PC-9 (cell line): ENCODE measurements at regions not wholly inside any gene's neighbourhood (a gene's known extent, or its start where the extent isn't known, plus 50 kb on each side); places are given as distances from the start of the nearest gene placed in this dataset.
"Not testable (repeated sequence)": the region's sequence is repeated elsewhere in the genome, so short reads cannot be mapped to it uniquely, and the experiment has no call there.

Experiments
- BruUV-seq: library from RNA; stranded (reverse); fragments of 400-500 nt; replicated peaks from 2 replicates; lab custom pipeline; 2021; lab: Mats Ljungman, UMichigan
- CTCF ChIA-PET: fragments of 300-600 bp; sonication (Branson Sonifier 250); formaldehyde crosslinking; loops from one replicate; lab custom pipeline; 2022; ENCODE audit warnings: antibody characterized with exemption; lab: Charles Lee
- POLR2A ChIA-PET: fragments of 300-600 bp; sonication (Branson Sonifier 250); formaldehyde crosslinking; loops from one replicate; lab custom pipeline; 2022; ENCODE audit warnings: antibody characterized with exemption; ENCODE audit not compliant: unreplicated experiment; lab: Charles Lee
- DNase-seq, 2 experiments: peaks; one replicate each; pipeline versions ENCODE4 v3.0.0 to v3.0.0-alpha.2; 2015 to 2022; ENCODE audit warnings: mixed read lengths in 1 of 2
- H2AFZ ChIP-seq: fragments of 200-600 bp; sonication (generic); 2 replicates; pipeline ENCODE4 v1.8.1; 2017; ENCODE audit warnings: antibody characterized with exemption
- H3F3A ChIP-seq: fragments of 200-600 bp; sonication (generic); 2 replicates; pipeline ENCODE4 v1.8.1; 2017; ENCODE audit warnings: antibody characterized with exemption, mild to moderate bottlenecking, low read depth; ENCODE audit not compliant: insufficient read depth
- H3K27ac ChIP-seq: fragments of 200-600 bp; sonication (generic); 2 replicates; pipeline ENCODE4 v1.6.1; 2016; ENCODE audit warnings: mixed run types
- H3K27me3 ChIP-seq: fragments of 200-600 bp; sonication (generic); 2 replicates; pipeline ENCODE4 v1.6.1; 2016; ENCODE audit warnings: low read depth, mixed run types; ENCODE audit not compliant: insufficient read depth
- H3K36me3 ChIP-seq: fragments of 200-600 bp; sonication (generic); 2 replicates; pipeline ENCODE4 v1.6.1; 2016; ENCODE audit warnings: low read depth, mixed run types
- H3K4me1 ChIP-seq: fragments of 200-600 bp; sonication (generic); replicated peaks from 2 replicates; pipeline ENCODE4 v1.6.1; 2016; ENCODE audit warnings: mixed run types; ENCODE audit not compliant: insufficient read depth
- H3K4me2 ChIP-seq: fragments of 200-600 bp; sonication (generic); 2 replicates; pipeline ENCODE4 v1.6.1; 2017; ENCODE audit warnings: mixed run types
- H3K4me3 ChIP-seq: fragments of 200-600 bp; sonication (generic); 2 replicates; pipeline ENCODE4 v1.6.1; 2016; ENCODE audit warnings: mixed run types
- H3K79me2 ChIP-seq: fragments of 200-600 bp; sonication (generic); 2 replicates; pipeline ENCODE4 v1.6.1; 2017; ENCODE audit warnings: low read depth, mixed run types
- H3K9me2 ChIP-seq: fragments of 200-600 bp; sonication (generic); 2 replicates; pipeline ENCODE4 v1.8.1; 2017; ENCODE audit warnings: mild to moderate bottlenecking; ENCODE audit not compliant: insufficient read depth
- H3K9me3 ChIP-seq: fragments of 200-600 bp; sonication (generic); 2 replicates; pipeline ENCODE4 v1.8.1; 2016; ENCODE audit warnings: low read depth; ENCODE audit not compliant: insufficient read depth
- H4K20me1 ChIP-seq: fragments of 200-600 bp; sonication (generic); 2 replicates; pipeline ENCODE4 v1.8.1; 2017; ENCODE audit not compliant: insufficient read depth
- CTCF ChIP-seq: fragments of 200-600 bp; sonication (generic); conservative IDR thresholded peaks from 2 replicates; pipeline ENCODE4 v1.6.1; 2017; ENCODE audit warnings: mixed run types, antibody characterized with exemption, mild to moderate bottlenecking, moderate library complexity
- EZH2 ChIP-seq: fragments of 200-600 bp; sonication (generic); IDR thresholded peaks from 2 replicates; pipeline ENCODE4 v1.8.0; 2017; ENCODE audit warnings: antibody characterized with exemption, low read depth
- intact Hi-C: fragments of 100-400 bp; cut with micrococcal nuclease; formaldehyde crosslinking; loops from one replicate; pipeline ENCODE4 v1.10.0; 2022; ENCODE audit not compliant: unreplicated experiment

GRCh38 chr10:106025208-106025811 is 1139.2 kb downstream of the SORCS1 start:
- Histone ChIP-seq H3K9me2 (no peaks in the 10 kb centered on the region), H3K27me3 (no peaks in the 10 kb centered on the region), H3K9me3 (no peaks in the 10 kb centered on the region), H4K20me1 (no peaks in the 10 kb centered on the region), H3F3A (no peaks in the 10 kb centered on the region), H3K79me2 (no peaks in the 10 kb centered on the region), H3K4me1 (no peaks in the 10 kb centered on the region), H3K36me3 (no peaks in the 10 kb centered on the region), H3K27ac (no peak overlapping the region), H3K4me2 (no peak overlapping the region), H2AFZ (no peak overlapping the region), H3K4me3 (no peak overlapping the region)
- TF ChIP-seq CTCF = no peak
- no peak for TF ChIP-seq EZH2
- DNase-seq = no peak
- BruUV-seq = no TSS peak
- intact Hi-C loops = no loop called here
- POLR2A ChIA-PET = no interaction called here
- CTCF ChIA-PET = no interaction called here

GRCh38 chr10:106023329-106023728 is 1141.2 kb downstream of the SORCS1 start:
- no peak for TF ChIP-seq CTCF
- no TSS peak for BruUV-seq
- H3K27me3 ChIP-seq = no peaks in the 10 kb centered on the region
- H2AFZ ChIP-seq = no peak overlapping the region
- no peaks in the 10 kb centered on the region for H3F3A ChIP-seq
- intact Hi-C loops = no loop called here
- H3K9me3 ChIP-seq = no peaks in the 10 kb centered on the region
- H3K4me2 ChIP-seq = no peak overlapping the region
- no peak overlapping the region for H3K27ac ChIP-seq
- H3K9me2 ChIP-seq = no peaks in the 10 kb centered on the region
- no peaks in the 10 kb centered on the region for H3K79me2 ChIP-seq
- H3K4me1 ChIP-seq = no peaks in the 10 kb centered on the region
- CTCF ChIA-PET = no interaction called here
- no peaks in the 10 kb centered on the region for H3K36me3 ChIP-seq
- no peak overlapping the region for H3K4me3 ChIP-seq
- no peak for DNase-seq
- POLR2A ChIA-PET = no interaction called here
- no peaks in the 10 kb centered on the region for H4K20me1 ChIP-seq

- H3K9me2 ChIP-seq, DNase-seq, H3K27ac ChIP-seq, H3F3A ChIP-seq, H3K4me2 ChIP-seq, H3K36me3 ChIP-seq, H3K27me3 ChIP-seq, H3K79me2 ChIP-seq, POLR2A ChIA-PET, BruUV-seq, CTCF ChIA-PET, H3K4me1 ChIP-seq, intact Hi-C loops, H2AFZ ChIP-seq, H3K9me3 ChIP-seq, H3K4me3 ChIP-seq, H4K20me1 ChIP-seq: not testable (repeated sequence)
These were observed 1144.9 kb downstream of the SORCS1 start for GRCh38 chr10:106019559-106019958.

GRCh38 chr10:106015369-106016199 is 1148.9 kb downstream of the SORCS1 start:
- H3K79me2 ChIP-seq, H3K27ac ChIP-seq, H3K4me3 ChIP-seq, H4K20me1 ChIP-seq, POLR2A ChIA-PET, H3K9me2 ChIP-seq, BruUV-seq, CTCF ChIA-PET, H2AFZ ChIP-seq, H3F3A ChIP-seq, H3K9me3 ChIP-seq, H3K4me1 ChIP-seq, intact Hi-C loops, DNase-seq, H3K36me3 ChIP-seq, H3K27me3 ChIP-seq, H3K4me2 ChIP-seq: not testable (repeated sequence)
